Neural progenitor cell (in vitro differentiated cells): ENCODE measurements at regions not wholly inside any gene's neighbourhood (a gene's known extent, or its start where the extent isn't known, plus 50 kb on each side); places are given as distances from the start of the nearest gene placed in this dataset.

Experiments used
- DNase-seq: peaks from one replicate; pipeline ENCODE4 v3.0.0-alpha.2; 2016; ENCODE audit warnings: low spot score
- H2AFZ ChIP-seq: fragments of 200-600 bp; sonication (generic); replicated peaks from 2 replicates; pipeline ENCODE4 v1.6.1; 2016; ENCODE audit warnings: antibody characterized with exemption
- H3F3A ChIP-seq: fragments of 200-600 bp; sonication (generic); 2 replicates; pipeline ENCODE4 v1.6.1; 2016; ENCODE audit warnings: antibody characterized with exemption, low read depth
- H3K27ac ChIP-seq: fragments of 200-600 bp; sonication (generic); 2 replicates; pipeline ENCODE4 v1.5.1; 2016; ENCODE audit warnings: mild to moderate bottlenecking
- H3K27me3 ChIP-seq: fragments of 200-600 bp; sonication (generic); 2 replicates; pipeline ENCODE4 v1.6.1; 2016; ENCODE audit warnings: mild to moderate bottlenecking, moderate library complexity
- H3K36me3 ChIP-seq: fragments of 200-600 bp; sonication (generic); 2 replicates; pipeline ENCODE4 v1.5.1; 2016
- H3K4me1 ChIP-seq: fragments of 200-600 bp; sonication (generic); 2 replicates; pipeline ENCODE4 v1.6.1; 2016; ENCODE audit warnings: mixed run types
- H3K4me2 ChIP-seq: fragments of 200-600 bp; sonication (generic); 2 replicates; pipeline ENCODE4 v1.6.1; 2016
- H3K4me3 ChIP-seq: fragments of 200-600 bp; sonication (generic); 2 replicates; pipeline ENCODE4 v1.5.1; 2016
- H3K79me2 ChIP-seq: fragments of 200-600 bp; sonication (generic); 2 replicates; pipeline ENCODE4 v1.6.1; 2016; ENCODE audit warnings: low read depth
- H3K9ac ChIP-seq: fragments of 200-600 bp; sonication (generic); 2 replicates; pipeline ENCODE4 v1.6.1; 2016
- H3K9me3 ChIP-seq: fragments of 200-600 bp; sonication (generic); 2 replicates; pipeline ENCODE4 v1.5.1; 2016; ENCODE audit warnings: low read depth
- H4K20me1 ChIP-seq: fragments of 200-600 bp; sonication (generic); 2 replicates; pipeline ENCODE4 v1.6.1; 2016; ENCODE audit warnings: low read depth
- H3K27ac Mint-ChIP-seq: 3 replicates; pipeline ENCODE4 v1.8.0; 2021; ENCODE audit warnings: mixed read lengths
- H3K27me3 Mint-ChIP-seq: 2 replicates; pipeline ENCODE4 v1.8.0; 2022; ENCODE audit warnings: low read depth, mild to moderate bottlenecking, inconsistent platforms, moderate library complexity, mixed read lengths; ENCODE audit not compliant: insufficient read depth
- H3K36me3 Mint-ChIP-seq: 3 replicates; pipeline ENCODE4 v1.8.0; 2021; ENCODE audit warnings: mixed read lengths
- H3K4me1 Mint-ChIP-seq: 3 replicates; pipeline ENCODE4 v1.8.0; 2021; ENCODE audit warnings: mixed read lengths
- H3K4me3 Mint-ChIP-seq: 3 replicates; pipeline ENCODE4 v1.8.0; 2021; ENCODE audit warnings: mild to moderate bottlenecking, moderate library complexity, mixed read lengths
- H3K9me3 Mint-ChIP-seq: 3 replicates; pipeline ENCODE4 v1.8.0; 2020; ENCODE audit warnings: mixed read lengths
- EZH2 ChIP-seq: fragments of 200-600 bp; sonication (generic); IDR thresholded peaks from 2 replicates; pipeline ENCODE4 v1.6.1; 2017; ENCODE audit warnings: antibody characterized with exemption, mild to moderate bottlenecking, moderate library complexity
- EZH2phosphoT487 ChIP-seq: fragments of 200-600 bp; sonication (generic); IDR thresholded peaks from 2 replicates; pipeline ENCODE4 v1.6.1; 2017; ENCODE audit warnings: antibody characterized with exemption
- TF ChIP-seq, protein P1 (sequence below): fragments of 200-600 bp; sonication (generic); IDR thresholded peaks from 2 replicates; pipeline ENCODE4 v1.5.1; 2017; ENCODE audit warnings: antibody characterized with exemption, mild to moderate bottlenecking

DNA sequence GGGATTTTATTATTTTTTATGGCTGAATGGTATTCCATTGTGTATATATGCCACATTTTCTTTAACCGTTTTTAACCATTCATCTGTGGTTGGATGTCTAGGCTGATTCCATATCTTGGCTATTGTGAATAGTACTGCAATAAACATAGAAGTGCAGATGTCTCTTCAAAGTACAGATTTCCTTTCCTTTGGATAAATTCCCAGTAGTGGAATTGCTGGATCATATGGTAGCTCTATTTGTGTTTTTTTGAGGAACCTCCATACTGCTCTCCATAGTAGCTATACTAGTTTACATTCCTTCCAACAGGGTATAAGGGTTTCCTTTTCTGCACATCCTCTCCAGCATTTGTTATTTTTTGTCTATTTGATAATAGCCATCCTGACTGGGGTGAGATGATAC lies 71.9 kb upstream of the SEZ6L start:
- H3K4me1 Mint-ChIP-seq: no peaks in the 10 kb centered on the region
- no peak overlapping the region for H3K4me2 ChIP-seq
- H3K4me3 Mint-ChIP-seq: no peak overlapping the region
- H3K79me2 ChIP-seq: no peaks in the 10 kb centered on the region
- no peaks in the 10 kb centered on the region for H3K4me1 ChIP-seq
- no peak overlapping the region for H3K27ac Mint-ChIP-seq
- DNase-seq: no peak
- TF ChIP-seq EZH2 (no peak), EZH2phosphoT487 (no peak)
- TF ChIP-seq, protein P1, sequence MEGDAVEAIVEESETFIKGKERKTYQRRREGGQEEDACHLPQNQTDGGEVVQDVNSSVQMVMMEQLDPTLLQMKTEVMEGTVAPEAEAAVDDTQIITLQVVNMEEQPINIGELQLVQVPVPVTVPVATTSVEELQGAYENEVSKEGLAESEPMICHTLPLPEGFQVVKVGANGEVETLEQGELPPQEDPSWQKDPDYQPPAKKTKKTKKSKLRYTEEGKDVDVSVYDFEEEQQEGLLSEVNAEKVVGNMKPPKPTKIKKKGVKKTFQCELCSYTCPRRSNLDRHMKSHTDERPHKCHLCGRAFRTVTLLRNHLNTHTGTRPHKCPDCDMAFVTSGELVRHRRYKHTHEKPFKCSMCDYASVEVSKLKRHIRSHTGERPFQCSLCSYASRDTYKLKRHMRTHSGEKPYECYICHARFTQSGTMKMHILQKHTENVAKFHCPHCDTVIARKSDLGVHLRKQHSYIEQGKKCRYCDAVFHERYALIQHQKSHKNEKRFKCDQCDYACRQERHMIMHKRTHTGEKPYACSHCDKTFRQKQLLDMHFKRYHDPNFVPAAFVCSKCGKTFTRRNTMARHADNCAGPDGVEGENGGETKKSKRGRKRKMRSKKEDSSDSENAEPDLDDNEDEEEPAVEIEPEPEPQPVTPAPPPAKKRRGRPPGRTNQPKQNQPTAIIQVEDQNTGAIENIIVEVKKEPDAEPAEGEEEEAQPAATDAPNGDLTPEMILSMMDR: no peak
- peaks cover 6% of the 10 kb centered on the region for H3K27me3 Mint-ChIP-seq
- H3K27ac ChIP-seq: no peak overlapping the region
- no peaks in the 10 kb centered on the region for H3F3A ChIP-seq
- no peak overlapping the region for H3K9ac ChIP-seq
- H3K9me3 Mint-ChIP-seq: no peaks in the 10 kb centered on the region
- H3K27me3 ChIP-seq: no peaks in the 10 kb centered on the region
- H3K4me3 ChIP-seq: no peak overlapping the region
- H3K9me3 ChIP-seq: no peaks in the 10 kb centered on the region
- no peaks in the 10 kb centered on the region for H4K20me1 ChIP-seq
- H3K36me3 Mint-ChIP-seq: no peaks in the 10 kb centered on the region
- no peaks in the 10 kb centered on the region for H3K36me3 ChIP-seq
- H2AFZ ChIP-seq: no peak overlapping the region

- H3K4me2 ChIP-seq: no peak overlapping the region
- Mint-ChIP-seq H3K4me3 (no peak overlapping the region), H3K27me3 (peaks cover 2% of the 10 kb centered on the region), H3K27ac (no peak overlapping the region), H3K4me1 (no peaks in the 10 kb centered on the region), H3K36me3 (no peaks in the 10 kb centered on the region), H3K9me3 (no peaks in the 10 kb centered on the region)
- no peak for DNase-seq
- no peaks in the 10 kb centered on the region for H3K4me1 ChIP-seq
- no peaks in the 10 kb centered on the region for H3K36me3 ChIP-seq
- no peak overlapping the region for H2AFZ ChIP-seq
- no peaks in the 10 kb centered on the region for H3K79me2 ChIP-seq
- no peaks in the 10 kb centered on the region for H3K9me3 ChIP-seq
- TF ChIP-seq EZH2 (no peak), EZH2phosphoT487 (no peak)
- TF ChIP-seq, protein P1: no peak
- H3F3A ChIP-seq: no peaks in the 10 kb centered on the region
- H3K4me3 ChIP-seq: no peak overlapping the region
- no peak overlapping the region for H3K27ac ChIP-seq
- no peak overlapping the region for H3K9ac ChIP-seq
- H4K20me1 ChIP-seq: no peaks in the 10 kb centered on the region
- no peaks in the 10 kb centered on the region for H3K27me3 ChIP-seq
Measured at GRCh38 chr22:26097840-26098239, 71.4 kb upstream of the SEZ6L start.

DNA sequence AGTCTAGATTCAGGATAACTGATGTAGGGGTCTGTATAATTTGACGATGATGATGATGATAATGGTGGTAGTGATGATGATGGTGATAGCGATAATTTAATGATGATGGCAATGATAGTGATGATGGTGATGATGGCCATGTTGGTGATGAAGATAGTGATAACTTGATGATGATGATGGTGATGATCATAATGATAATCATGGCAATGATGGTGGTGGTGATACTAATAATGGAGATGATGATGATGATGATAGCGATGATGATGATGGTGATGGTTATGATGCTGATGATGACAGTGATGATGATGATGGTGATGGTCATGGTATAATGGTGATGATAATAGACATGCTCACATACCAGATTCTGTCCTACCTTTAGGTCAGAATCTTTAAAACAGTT lies 66.2 kb upstream of the SEZ6L start:
- Mint-ChIP-seq H3K27me3 (peaks cover 2% of the 10 kb centered on the region), H3K27ac (no peak overlapping the region), H3K4me3 (no peak overlapping the region), H3K4me1 (no peaks in the 10 kb centered on the region), H3K36me3 (no peaks in the 10 kb centered on the region), H3K9me3 (no peaks in the 10 kb centered on the region)
- Histone ChIP-seq H3K4me2 (no peak overlapping the region), H3K9me3 (no peaks in the 10 kb centered on the region), H3K4me1 (no peaks in the 10 kb centered on the region), H3K36me3 (no peaks in the 10 kb centered on the region), H3F3A (no peaks in the 10 kb centered on the region), H3K9ac (no peak overlapping the region), H3K27me3 (peaks cover 19% of the 10 kb centered on the region), H3K27ac (no peak overlapping the region), H4K20me1 (no peaks in the 10 kb centered on the region), H3K4me3 (no peak overlapping the region), H2AFZ (no peak overlapping the region), H3K79me2 (no peaks in the 10 kb centered on the region)
- TF ChIP-seq EZH2phosphoT487 (no peak), EZH2 (no peak)
- TF ChIP-seq, protein P1: no peak
- no peak for DNase-seq
